Fibroblast of peridontal ligament (primary cell): ENCODE measurements at regions not wholly inside any gene's neighbourhood (a gene's known extent, or its start where the extent isn't known, plus 50 kb on each side); places are given as distances from the start of the nearest gene placed in this dataset.
A peak's percentile ranks its signal among the peaks of the same experiment; 100 is the strongest.
"Not testable (repeated sequence)": the region's sequence is repeated elsewhere in the genome, so short reads cannot be mapped to it uniquely, and the experiment has no call there.

Experiments
- DNase-seq: peaks from one replicate; pipeline ENCODE4 v3.0.0-alpha.2; 2010; ENCODE audit errors: extremely low read depth

DNA sequence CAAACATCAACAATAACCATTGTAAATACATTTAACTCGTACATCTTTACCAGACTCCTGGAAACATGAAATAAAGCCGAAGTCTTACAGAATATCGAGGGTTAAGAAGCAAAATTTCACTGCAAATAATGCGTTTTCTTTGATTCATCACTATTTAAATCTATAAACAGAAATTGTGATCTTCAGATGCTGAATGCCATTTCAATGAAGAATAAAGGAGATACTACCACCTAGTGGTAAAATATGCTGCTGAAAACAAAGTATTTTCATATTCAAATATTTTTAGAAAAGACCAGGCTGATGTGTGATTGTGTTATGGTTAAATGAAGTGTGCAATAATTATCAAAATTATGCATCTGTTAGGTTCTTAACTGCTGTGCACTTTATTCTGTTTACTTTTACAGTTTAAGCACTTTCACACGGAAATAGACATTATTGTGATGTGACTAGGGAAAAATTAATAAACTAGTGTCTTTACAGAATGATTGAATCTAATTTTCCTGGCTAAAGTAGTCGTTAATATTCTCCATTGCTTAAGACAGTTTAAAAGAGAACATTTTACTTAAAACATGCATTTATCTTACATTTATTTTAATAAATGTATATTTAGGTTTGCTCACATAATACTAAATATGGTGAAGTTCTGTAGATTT, 1093.1 kb downstream of the MRPL39 start:
- peak; percentile 3 for DNase-seq

- DNase-seq, result no peak
Observed at GRCh38 chr21:24509131-24509530, 1098.2 kb downstream of the MRPL39 start.

GRCh38 chr21:24486973-24487372, 1120.3 kb downstream of the MRPL39 start:
- no peak for DNase-seq

DNA sequence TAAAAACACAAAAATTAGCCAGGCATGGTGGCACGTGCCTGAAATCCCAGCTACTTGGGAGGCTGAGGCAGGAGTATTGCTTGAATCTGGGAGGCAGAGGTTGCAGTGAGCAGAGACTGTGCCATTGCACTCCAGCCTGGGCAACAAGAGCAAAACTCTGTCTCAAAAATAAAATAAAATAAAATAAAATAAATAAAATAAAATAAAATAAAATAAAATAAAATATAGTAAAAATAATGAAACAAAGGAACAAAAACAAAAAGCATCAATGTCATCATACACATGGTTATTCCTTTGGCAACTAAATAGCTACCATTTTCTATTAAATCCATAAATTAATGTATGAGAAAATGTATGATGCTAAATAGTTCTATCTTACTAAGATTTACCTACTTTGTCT, 1123.9 kb downstream of the MRPL39 start:
- not testable (repeated sequence) for DNase-seq

DNA sequence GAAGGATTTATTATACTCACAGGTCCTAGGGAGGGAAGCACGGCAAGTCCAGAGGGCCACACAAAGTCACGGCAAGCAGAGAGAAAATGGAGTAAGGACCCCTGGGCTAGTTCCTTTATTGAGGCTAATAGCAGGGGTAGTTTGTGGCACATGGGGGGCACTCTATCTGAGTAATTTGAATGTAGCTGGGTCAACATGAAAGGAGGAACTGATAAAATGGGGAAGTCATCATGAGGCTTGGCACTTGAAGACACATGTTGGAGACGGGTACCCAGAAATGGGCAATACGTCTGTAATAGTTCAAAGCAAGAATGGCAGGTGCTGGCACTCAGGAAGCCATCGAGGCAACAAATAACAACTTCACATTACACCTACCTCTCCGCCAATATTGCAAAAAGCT, 1136.4 kb downstream of the MRPL39 start:
- DNase-seq, result no peak

DNA sequence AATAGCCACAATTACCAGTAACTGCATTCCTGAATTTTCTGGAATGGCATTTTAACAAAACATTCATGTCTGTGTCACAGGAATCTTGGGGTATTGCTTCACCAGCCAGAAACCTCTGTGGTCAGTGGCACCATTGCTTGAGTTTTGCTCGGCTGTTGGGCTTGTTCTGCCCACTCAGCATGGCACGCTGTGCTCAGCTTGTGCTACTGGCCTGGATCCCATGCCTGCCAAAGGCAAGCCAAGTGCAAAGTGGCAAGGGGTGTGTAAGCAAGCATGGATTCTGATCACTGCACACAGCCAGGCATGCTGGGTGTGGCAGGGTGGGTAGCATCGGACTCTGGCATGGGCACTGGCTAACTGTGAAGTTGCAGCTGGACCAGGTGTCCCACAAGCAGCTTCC, 1150.9 kb downstream of the MRPL39 start:
- no peak for DNase-seq

GRCh38 chr21:24450119-24450518, 1157.2 kb downstream of the MRPL39 start:
- DNase-seq, result no peak

GRCh38 chr21:24445517-24445916, 1161.8 kb downstream of the MRPL39 start:
- no peak for DNase-seq

DNA sequence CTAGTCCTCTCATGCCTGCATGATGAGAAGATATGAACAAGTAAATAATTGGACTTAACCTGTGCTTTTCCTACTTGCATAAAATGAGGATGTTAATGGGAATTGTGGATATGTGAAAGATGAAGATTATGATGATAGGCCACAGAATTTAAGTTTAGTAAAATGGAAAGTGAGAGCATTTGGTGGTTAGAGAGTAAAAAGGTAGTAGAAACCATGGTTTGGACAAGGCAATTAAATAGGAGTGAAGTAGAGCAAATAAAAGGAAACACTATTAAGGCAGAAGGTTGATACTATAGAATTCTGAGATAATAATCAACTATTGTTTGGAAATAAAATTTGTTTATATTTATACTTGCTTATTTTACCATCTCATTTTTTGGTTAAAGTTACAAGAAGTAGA, 1162.5 kb downstream of the MRPL39 start:
- no peak for DNase-seq

DNA sequence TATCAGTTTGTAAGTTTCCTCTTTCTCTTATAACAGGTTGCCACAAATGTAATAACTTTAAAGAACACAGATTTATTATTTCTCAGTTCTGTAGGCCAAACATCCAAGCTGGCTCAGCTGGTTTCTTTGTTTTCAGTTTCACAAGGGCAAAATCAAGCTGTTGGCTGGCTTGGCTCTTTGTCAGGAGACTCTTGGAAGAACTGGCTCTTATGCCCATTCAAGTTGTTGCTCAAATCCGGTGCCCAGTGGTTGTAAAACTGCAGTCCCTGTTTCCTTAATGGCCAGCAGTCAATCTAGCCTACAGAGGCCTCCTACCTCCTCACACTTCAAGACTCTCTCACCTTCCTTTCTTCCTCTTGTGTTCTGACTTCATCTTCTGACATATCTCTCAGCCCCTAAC, 1171.0 kb downstream of the MRPL39 start:
- no peak for DNase-seq

DNA sequence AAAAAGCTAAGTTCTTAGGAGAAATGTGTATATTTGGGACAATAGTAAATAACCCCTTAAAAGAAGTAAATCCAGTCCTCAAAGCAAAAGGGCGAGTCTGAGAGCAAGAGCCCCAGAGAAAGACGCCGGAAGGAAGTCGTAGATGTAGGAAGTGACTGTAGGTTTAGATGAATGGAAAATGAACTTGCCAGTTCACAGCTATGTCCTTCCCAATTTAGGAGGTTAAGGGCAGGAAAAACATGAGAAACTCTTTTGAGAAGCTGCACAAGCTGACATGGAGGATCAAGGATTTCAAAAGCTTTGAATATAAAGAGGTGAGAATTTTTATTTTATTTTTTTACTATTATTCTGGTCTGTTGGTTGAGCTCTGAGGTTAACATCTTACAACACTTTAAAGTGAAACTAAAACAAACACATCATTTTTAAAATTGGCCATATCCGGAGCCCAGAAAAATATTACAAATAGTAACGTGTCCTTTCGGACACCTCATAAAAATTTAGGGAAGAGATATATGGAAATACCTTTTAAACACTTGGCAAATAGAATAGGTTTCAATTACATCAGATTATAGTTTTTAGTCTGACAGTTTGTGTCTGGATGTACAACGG, 1178.6 kb downstream of the MRPL39 start:
- no peak for DNase-seq

GRCh38 chr21:24424776-24425175, 1182.5 kb downstream of the MRPL39 start:
- DNase-seq, result no peak

GRCh38 chr21:24423546-24423945, 1183.7 kb downstream of the MRPL39 start:
- DNase-seq, result no peak

DNA sequence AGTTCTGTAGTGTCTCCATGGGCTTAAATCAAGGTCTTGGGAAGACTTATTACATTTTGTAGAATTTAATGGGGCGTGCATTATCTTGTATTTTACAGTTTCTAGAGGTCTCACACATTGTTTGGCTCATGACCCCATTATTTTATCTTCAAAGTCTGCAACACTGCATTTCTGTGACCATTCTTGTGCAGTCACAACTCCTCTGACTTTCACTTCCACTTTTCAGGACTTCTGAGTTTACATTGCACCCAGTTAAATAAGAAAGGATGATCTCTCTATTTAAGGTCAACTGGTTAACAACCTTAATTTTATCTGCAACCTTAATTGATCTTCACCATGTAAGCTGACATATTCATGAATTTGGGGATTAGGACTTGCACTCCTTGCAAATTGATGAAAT, 1186.6 kb downstream of the MRPL39 start:
- DNase-seq, result no peak

- not testable (repeated sequence) for DNase-seq
Observed at GRCh38 chr21:24419641-24420040, 1187.6 kb downstream of the MRPL39 start.

DNA sequence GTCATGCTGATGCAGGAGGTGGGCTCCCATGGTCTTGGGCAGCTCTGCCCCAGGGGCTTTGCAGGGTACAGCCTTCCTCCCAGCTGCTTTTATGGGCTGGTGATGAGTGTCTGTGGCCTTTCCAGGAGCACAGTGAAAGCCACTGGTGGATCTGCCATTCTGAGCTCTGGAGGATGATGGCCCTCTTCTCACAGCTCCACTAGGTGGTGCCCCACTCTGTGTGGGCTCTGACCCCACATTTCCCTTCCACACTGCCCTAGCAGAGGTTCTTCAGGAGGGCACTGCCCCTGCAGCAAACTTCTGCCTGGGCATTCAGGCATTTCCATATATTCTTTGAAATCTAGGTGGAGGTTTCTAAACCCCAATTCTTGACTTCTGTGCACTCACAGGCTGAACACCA, 1188.6 kb downstream of the MRPL39 start:
- no peak for DNase-seq

- no peak for DNase-seq
Observed at GRCh38 chr21:24411429-24411828, 1195.9 kb downstream of the MRPL39 start.

DNA sequence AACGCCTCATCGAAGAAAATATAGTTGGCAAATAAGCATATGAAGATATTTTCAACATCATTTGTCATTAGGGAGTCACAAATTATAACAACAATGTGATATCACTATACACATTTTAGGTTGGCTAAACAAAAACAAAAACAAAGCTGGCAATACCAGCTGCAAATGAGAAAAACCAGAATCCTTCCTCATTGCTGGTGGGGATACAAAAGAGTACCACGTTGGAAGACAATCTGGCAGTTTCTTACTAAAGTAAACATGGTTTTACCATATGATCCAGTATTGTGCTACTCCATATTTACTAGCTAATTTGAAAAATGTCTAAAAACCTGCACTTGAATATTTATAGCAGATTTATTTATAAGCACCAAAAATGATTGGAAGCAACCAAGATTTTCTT, 1204.1 kb downstream of the MRPL39 start:
- DNase-seq, result no peak

GRCh38 chr21:24395320-24395923, 1211.9 kb downstream of the MRPL39 start:
- peak; percentile 2 for DNase-seq

- DNase-seq, result no peak
Observed at GRCh38 chr21:24375201-24375600, 1232.1 kb downstream of the MRPL39 start.

GRCh38 chr21:24372506-24372905, 1234.8 kb downstream of the MRPL39 start:
- DNase-seq, result no peak

DNA sequence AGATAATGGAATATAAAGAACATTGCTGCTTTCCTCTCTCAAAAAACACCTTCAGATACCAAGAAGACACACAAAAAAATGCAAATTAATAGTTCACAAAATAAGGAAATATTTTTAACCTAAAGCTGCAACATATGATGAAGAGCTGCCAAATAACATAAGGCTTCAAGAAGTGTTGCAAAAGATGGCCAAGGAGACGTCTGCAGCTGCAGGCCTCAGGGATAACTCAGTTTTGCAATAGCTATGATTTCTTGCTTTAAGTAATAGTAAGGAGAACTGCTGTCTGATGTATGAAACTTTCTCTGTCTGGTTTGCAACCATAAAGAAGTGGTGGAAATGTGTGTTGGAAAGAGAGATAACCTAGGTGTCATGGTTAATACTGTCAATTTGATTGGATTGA, 1237.5 kb downstream of the MRPL39 start:
- DNase-seq, result no peak

DNA sequence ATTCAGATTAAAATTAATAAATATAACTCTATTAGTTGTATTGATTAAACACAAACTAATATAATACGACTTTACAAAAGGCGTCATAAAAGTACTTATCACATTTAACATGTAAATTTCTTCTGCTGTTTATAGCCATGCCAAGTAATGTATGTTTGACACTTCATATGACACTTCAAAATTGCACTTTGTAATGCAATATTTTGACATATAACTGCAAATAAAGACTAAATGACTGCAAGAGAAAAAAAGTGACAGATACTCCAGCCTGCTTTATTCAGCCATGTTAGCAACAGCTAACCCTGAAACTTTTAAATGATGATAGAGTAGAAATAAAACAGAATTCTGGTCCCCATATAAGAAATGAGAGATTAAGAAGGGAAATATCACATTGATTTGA, 1238.0 kb downstream of the MRPL39 start:
- DNase-seq, result no peak

DNA sequence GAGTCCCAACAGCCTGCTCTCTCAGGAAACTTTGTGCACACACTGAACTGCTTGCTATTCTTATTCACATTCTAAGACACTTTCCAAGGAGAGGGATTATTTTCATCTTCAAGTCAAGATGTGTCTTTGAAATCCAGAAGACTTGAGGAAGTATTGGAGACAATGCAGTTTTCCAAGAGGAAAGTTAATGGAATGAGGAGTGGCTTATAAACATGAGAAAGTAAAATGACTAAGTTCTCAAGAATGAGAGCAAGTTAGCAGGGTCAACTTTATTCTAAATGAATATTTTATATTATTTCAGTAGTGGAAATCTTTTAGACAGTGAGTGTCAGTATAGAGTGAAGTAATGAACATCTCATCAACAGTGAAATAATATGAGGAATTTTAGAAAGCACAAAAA, 1239.3 kb downstream of the MRPL39 start:
- no peak for DNase-seq
